NB4 (cell line): ENCODE measurements at regions not wholly inside any gene's neighbourhood (a gene's known extent, or its start where the extent isn't known, plus 50 kb on each side); places are given as distances from the start of the nearest gene placed in this dataset.

Experiments
- MYC ChIP-seq: IDR thresholded peaks from 2 replicates; pipeline ENCODE4 v1.6.1; 2011; ENCODE audit warnings: low read depth, low read length
- POLR2A ChIP-seq: IDR thresholded peaks from 2 replicates; pipeline ENCODE4 v1.6.1; 2011; ENCODE audit warnings: mild to moderate bottlenecking; ENCODE audit not compliant: insufficient read length; ENCODE audit errors: extremely low read depth
- TF ChIP-seq, protein P1 (sequence below): IDR thresholded peaks from one replicate; pipeline ENCODE4 v1.5.1; 2012; ENCODE audit warnings: low read depth, low read length

- TF ChIP-seq, protein P1, sequence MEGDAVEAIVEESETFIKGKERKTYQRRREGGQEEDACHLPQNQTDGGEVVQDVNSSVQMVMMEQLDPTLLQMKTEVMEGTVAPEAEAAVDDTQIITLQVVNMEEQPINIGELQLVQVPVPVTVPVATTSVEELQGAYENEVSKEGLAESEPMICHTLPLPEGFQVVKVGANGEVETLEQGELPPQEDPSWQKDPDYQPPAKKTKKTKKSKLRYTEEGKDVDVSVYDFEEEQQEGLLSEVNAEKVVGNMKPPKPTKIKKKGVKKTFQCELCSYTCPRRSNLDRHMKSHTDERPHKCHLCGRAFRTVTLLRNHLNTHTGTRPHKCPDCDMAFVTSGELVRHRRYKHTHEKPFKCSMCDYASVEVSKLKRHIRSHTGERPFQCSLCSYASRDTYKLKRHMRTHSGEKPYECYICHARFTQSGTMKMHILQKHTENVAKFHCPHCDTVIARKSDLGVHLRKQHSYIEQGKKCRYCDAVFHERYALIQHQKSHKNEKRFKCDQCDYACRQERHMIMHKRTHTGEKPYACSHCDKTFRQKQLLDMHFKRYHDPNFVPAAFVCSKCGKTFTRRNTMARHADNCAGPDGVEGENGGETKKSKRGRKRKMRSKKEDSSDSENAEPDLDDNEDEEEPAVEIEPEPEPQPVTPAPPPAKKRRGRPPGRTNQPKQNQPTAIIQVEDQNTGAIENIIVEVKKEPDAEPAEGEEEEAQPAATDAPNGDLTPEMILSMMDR = no peak
- no peak for TF ChIP-seq POLR2A
- TF ChIP-seq MYC = no peak
Measured at GRCh38 chr3:191649626-191650025, 188.7 kb downstream of the PYDC2 start.
